SK-N-SH treated with all-trans-retinoic acid at 6 μM for 48 hours (cell line): ENCODE measurements at regions not wholly inside any gene's neighbourhood (a gene's known extent, or its start where the extent isn't known, plus 50 kb on each side); places are given as distances from the start of the nearest gene placed in this dataset.

Experiments used
- ARNTL ChIP-seq: fragments of 450-650 bp; formaldehyde crosslinking; IDR thresholded peaks from 2 replicates; pipeline ENCODE4 v1.5.0; 2020; ENCODE audit warnings: low read depth, mild to moderate bottlenecking, moderate library complexity, borderline replicate concordance
- CREB5 ChIP-seq: fragments of 250-450 bp; sonication (Bioruptor Pico); IDR thresholded peaks from 2 replicates; pipeline ENCODE4 v1.5.1; 2020; ENCODE audit warnings: low read depth, mild to moderate bottlenecking, moderate library complexity
- CSDC2 ChIP-seq: fragments of 250-450 bp; sonication (Bioruptor Pico); IDR thresholded peaks from 2 replicates; pipeline ENCODE4 v1.5.0; 2020; ENCODE audit warnings: mild to moderate bottlenecking, moderate library complexity
- CSRNP3 ChIP-seq: fragments of 250-450 bp; sonication (Bioruptor Pico); IDR thresholded peaks from 2 replicates; pipeline ENCODE4 v1.5.1; 2021; ENCODE audit warnings: mild to moderate bottlenecking, moderate library complexity
- ISL1 ChIP-seq: fragments of 250-450 bp; sonication (Bioruptor Pico); IDR thresholded peaks from 2 replicates; pipeline ENCODE4 v2.1.2; 2022; ENCODE audit warnings: mild to moderate bottlenecking, moderate library complexity
- PATZ1 ChIP-seq: fragments of 250-450 bp; sonication (Bioruptor Pico); IDR thresholded peaks from 2 replicates; pipeline ENCODE4 v1.8.0; 2020; ENCODE audit warnings: mild to moderate bottlenecking, moderate library complexity, borderline replicate concordance
- POU6F1 ChIP-seq: fragments of 250-450 bp; sonication (Bioruptor Pico); IDR thresholded peaks from 2 replicates; pipeline ENCODE4 v1.8.0; 2021; ENCODE audit warnings: low read depth, mild to moderate bottlenecking, moderate library complexity, borderline replicate concordance
- RARB ChIP-seq: fragments of 250-450 bp; sonication (Bioruptor Pico); IDR thresholded peaks from 2 replicates; pipeline ENCODE4 v1.8.0; 2021; ENCODE audit warnings: mild to moderate bottlenecking, moderate library complexity
- TOX ChIP-seq: fragments of 250-450 bp; sonication (Bioruptor Pico); IDR thresholded peaks from 2 replicates; pipeline ENCODE4 v1.8.0; 2021; ENCODE audit warnings: mild to moderate bottlenecking, moderate library complexity, borderline replicate concordance
- ZFP30 ChIP-seq: fragments of 450-650 bp; formaldehyde crosslinking; IDR thresholded peaks from 2 replicates; pipeline ENCODE4 v1.5.0; 2022; ENCODE audit warnings: mild to moderate bottlenecking, moderate library complexity
- ZNF565 ChIP-seq: fragments of 450-650 bp; formaldehyde crosslinking; conservative IDR thresholded peaks from 2 replicates; pipeline ENCODE4 v1.5.0; 2020; ENCODE audit warnings: low read depth, mild to moderate bottlenecking, moderate library complexity

GRCh38 chr6:111973118-111973761, 80.7 kb upstream of the CCN6 start:
- TF ChIP-seq ARNTL (CRISPR knock-in tag) (no peak), TOX (CRISPR knock-in tag) (no peak), ZNF565 (CRISPR knock-in tag) (no peak), CREB5 (CRISPR knock-in tag) (no peak), ZFP30 (no peak), ISL1 (CRISPR knock-in tag) (peak; percentile 35; the same call in 1 of the 2 replicates), PATZ1 (CRISPR knock-in tag) (0 out of 2 replicates have a peak, but pooled peaks have one; percentile 16), CSRNP3 (no peak), POU6F1 (CRISPR knock-in tag) (no peak), CSDC2 (CRISPR knock-in tag) (no peak), RARB (CRISPR knock-in tag) (no peak)
